IMR-90 (cell line): ENCODE measurements at regions not wholly inside any gene's neighbourhood (a gene's known extent, or its start where the extent isn't known, plus 50 kb on each side); places are given as distances from the start of the nearest gene placed in this dataset.

Source experiments
- ATAC-seq: fragments of 200-7000 bp; cut with Tn5 transposase; 2 replicates; pipeline ENCODE4 v1.9.1; 2020; ENCODE audit warnings: low read depth, mild to moderate bottlenecking, moderate library complexity
- BruUV-seq: library from RNA; stranded (reverse); fragments of 400-500 nt; replicated peaks from 2 replicates; lab custom pipeline; 2021; lab: Mats Ljungman, UMichigan
- CTCF ChIA-PET: fragments of 300-600 bp; formaldehyde crosslinking; extraction: SDS; loops from one replicate; lab custom pipeline; 2021; ENCODE audit warnings: antibody characterized with exemption; lab: Yijun Ruan, JAX
- POLR2A ChIA-PET: fragments of 300-600 bp; sonication (Branson Sonifier 250); formaldehyde crosslinking; loops from one replicate; lab custom pipeline; 2022; ENCODE audit warnings: antibody characterized with exemption; ENCODE audit not compliant: unreplicated experiment; lab: Charles Lee
- DNase-seq: peaks from one replicate; pipeline ENCODE4 v3.0.0; 2013
- H2AFZ ChIP-seq: replicated peaks from 2 replicates; pipeline ENCODE3; 2013; ENCODE audit warnings: low read length, mild to moderate bottlenecking; ENCODE audit not compliant: poor library complexity
- H2AK5ac ChIP-seq: 2 replicates; pipeline ENCODE4 v1.6.1; 2013; ENCODE audit warnings: low read depth, low read length, inconsistent platforms
- H2AK9ac ChIP-seq: replicated peaks from 2 replicates; pipeline ENCODE3; 2013; ENCODE audit warnings: mild to moderate bottlenecking, low read depth, low read length, moderate library complexity; ENCODE audit not compliant: poor library complexity
- H2BK120ac ChIP-seq: 2 replicates; pipeline ENCODE4 v1.6.1; 2013; ENCODE audit warnings: low read depth, low read length, inconsistent platforms
- H2BK15ac ChIP-seq: 3 replicates; pipeline ENCODE4 v1.6.1; 2013; ENCODE audit warnings: low read depth, low read length, inconsistent platforms
- H2BK20ac ChIP-seq: 2 replicates; pipeline ENCODE4 v1.6.1; 2013; ENCODE audit warnings: low read depth, mild to moderate bottlenecking, inconsistent platforms, low read length, moderate library complexity
- H2BK5ac ChIP-seq: 2 replicates; pipeline ENCODE4 v1.6.1; 2013; ENCODE audit warnings: mild to moderate bottlenecking, low read depth, low read length, inconsistent platforms; ENCODE audit not compliant: poor library complexity, severe bottlenecking
- H3K14ac ChIP-seq: replicated peaks from 2 replicates; pipeline ENCODE4 v1.6.1; 2013; ENCODE audit warnings: low read depth, low read length, inconsistent platforms
- H3K18ac ChIP-seq: 2 replicates; pipeline ENCODE4 v1.6.1; 2013; ENCODE audit warnings: low read depth, low read length, control low read depth
- H3K23ac ChIP-seq: 2 replicates; pipeline ENCODE4 v1.6.1; 2013; ENCODE audit warnings: low read depth, low read length, inconsistent platforms
- H3K27ac ChIP-seq: 2 replicates; pipeline ENCODE4 v1.5.1; 2013; ENCODE audit warnings: mild to moderate bottlenecking, control low read depth, low read length; ENCODE audit not compliant: insufficient read depth
- H3K27me3 ChIP-seq: 2 replicates; pipeline ENCODE4 v1.6.1; 2013; ENCODE audit warnings: low read length; ENCODE audit not compliant: control insufficient read depth, insufficient read depth
- H3K36me3 ChIP-seq: 2 replicates; pipeline ENCODE4 v1.6.1; 2013; ENCODE audit warnings: low read length, mixed read lengths; ENCODE audit not compliant: control insufficient read depth, insufficient read depth
- H3K4ac ChIP-seq: 2 replicates; pipeline ENCODE4 v1.6.1; 2013; ENCODE audit warnings: low read depth, low read length, inconsistent platforms
- H3K4me1 ChIP-seq: 2 replicates; pipeline ENCODE4 v1.6.1; 2013; ENCODE audit warnings: low read length, mixed read lengths; ENCODE audit not compliant: control insufficient read depth, insufficient read depth
- H3K4me2 ChIP-seq: 2 replicates; pipeline ENCODE4 v1.6.1; 2013; ENCODE audit warnings: low read depth, mild to moderate bottlenecking, control low read depth, low read length, moderate library complexity
- H3K4me3 ChIP-seq: 2 replicates; pipeline ENCODE4 v1.5.1; 2013; ENCODE audit warnings: low read depth, mild to moderate bottlenecking, control low read depth, low read length, moderate library complexity; ENCODE audit not compliant: insufficient read depth
- H3K56ac ChIP-seq: 2 replicates; pipeline ENCODE4 v1.6.1; 2013; ENCODE audit warnings: low read length, inconsistent platforms; ENCODE audit not compliant: insufficient read depth; ENCODE audit errors: extremely low read depth
- H3K79me1 ChIP-seq, 2 experiments: 2 replicates each; pipeline ENCODE4 v1.6.1; 2013; ENCODE audit warnings: low read length in 2 of 2, inconsistent platforms in 1 of 2, low read depth in 1 of 2
- H3K9ac ChIP-seq: 2 replicates; pipeline ENCODE4 v1.6.1; 2013; ENCODE audit warnings: low read depth, low read length, control low read depth
- H3K9me1 ChIP-seq: 2 replicates; pipeline ENCODE4 v1.6.1; 2013; ENCODE audit warnings: low read length, inconsistent platforms; ENCODE audit not compliant: insufficient read depth
- H3K9me3 ChIP-seq: 2 replicates; pipeline ENCODE4 v1.6.1; 2013; ENCODE audit warnings: low read length; ENCODE audit not compliant: control insufficient read depth, insufficient read depth
- H4K20me1 ChIP-seq: 2 replicates; pipeline ENCODE4 v1.6.1; 2013; ENCODE audit warnings: low read length, inconsistent platforms; ENCODE audit not compliant: insufficient read depth
- H4K5ac ChIP-seq: 2 replicates; pipeline ENCODE4 v1.6.1; 2013; ENCODE audit warnings: mild to moderate bottlenecking, low read depth, low read length, control low read depth
- H4K8ac ChIP-seq, 2 experiments: 2 replicates each; pipeline ENCODE4 v1.6.1; 2013; ENCODE audit warnings: low read depth in 2 of 2, low read length in 2 of 2, control low read depth in 1 of 2, inconsistent platforms in 1 of 2
- H4K91ac ChIP-seq: 2 replicates; pipeline ENCODE4 v1.6.1; 2013; ENCODE audit warnings: low read depth, low read length, inconsistent platforms; ENCODE audit not compliant: insufficient read depth
- CEBPB ChIP-seq: IDR thresholded peaks from 2 replicates; pipeline ENCODE4 v1.6.1; 2012; ENCODE audit warnings: low read depth, low read length, improper control_type of control experiment
- FOS ChIP-seq: fragments of 150-350 bp; IDR thresholded peaks from 2 replicates; pipeline ENCODE4 v1.6.1; 2016; ENCODE audit warnings: low read depth, low read length
- MAFK ChIP-seq: IDR thresholded peaks from 2 replicates; pipeline ENCODE4 v1.6.1; 2012; ENCODE audit warnings: low read depth, low read length, improper control_type of control experiment
- MXI1 ChIP-seq: IDR thresholded peaks from 2 replicates; pipeline ENCODE4 v1.6.1; 2012; ENCODE audit warnings: low read depth, mild to moderate bottlenecking, low read length, moderate library complexity, borderline replicate concordance
- NFE2L2 ChIP-seq: fragments of 150-350 bp; IDR thresholded peaks from 2 replicates; pipeline ENCODE4 v1.6.1; 2016; ENCODE audit warnings: low read depth, mild to moderate bottlenecking, low read length
- POLR2A ChIP-seq: IDR thresholded peaks from 2 replicates; pipeline ENCODE4 v1.6.1; 2012; ENCODE audit warnings: mild to moderate bottlenecking, low read depth, low read length
- RAD21 ChIP-seq: IDR thresholded peaks from 2 replicates; pipeline ENCODE4 v1.6.1; 2012; ENCODE audit warnings: low read length, improper control_type of control experiment
- RCOR1 ChIP-seq: IDR thresholded peaks from 2 replicates; pipeline ENCODE4 v1.6.1; 2012; ENCODE audit warnings: mild to moderate bottlenecking, low read length, improper control_type of control experiment; ENCODE audit not compliant: insufficient replicate concordance
- SMC3 ChIP-seq: fragments of 150-350 bp; IDR thresholded peaks from 2 replicates; pipeline ENCODE4 v1.6.1; 2016; ENCODE audit warnings: low read depth, mild to moderate bottlenecking, antibody characterized with exemption, low read length, moderate library complexity
- WGBS, 2 experiments: methylation state at CpG; one replicate each; pipeline versions ENCODE4 v1.1.5 to v1.1.7; 2013; ENCODE audit warnings: missing lambda C conversion rate in 2 of 2; ENCODE audit not compliant: insufficient read length in 1 of 2; ENCODE audit errors: extremely low coverage in 2 of 2; 5-methylcytosine and 5-hydroxymethylcytosine counted together
- dilution Hi-C: fragments of 300-500 bp; cut with HindIII; formaldehyde crosslinking; loops from one replicate; pipeline ENCODE4 v1.14.3; 2018; ENCODE audit warnings: low sequenced_read_pairs; ENCODE audit not compliant: unreplicated experiment
- in situ Hi-C: fragments of 300-500 bp; cut with MboI; formaldehyde crosslinking; loops from 3 replicates; pipeline ENCODE4 v1.14.3; 2019; ENCODE audit warnings: low sequenced_read_pairs, inconsistent platforms, mixed read lengths
- intact Hi-C: fragments of 100-400 bp; cut with micrococcal nuclease; formaldehyde crosslinking; loops from 2 replicates; pipeline ENCODE4 v1.10.0; 2022
- TF ChIP-seq, protein P1 (sequence below): fragments of 150-350 bp; IDR thresholded peaks from 2 replicates; pipeline ENCODE4 v1.6.1; 2017; ENCODE audit warnings: mild to moderate bottlenecking, antibody characterized with exemption, low read length, low read depth
- TF ChIP-seq, protein P2 (sequence below): conservative IDR thresholded peaks from 2 replicates; pipeline ENCODE4 v1.5.1; 2012; ENCODE audit warnings: mild to moderate bottlenecking, low read depth, low read length, improper control_type of control experiment

DNA sequence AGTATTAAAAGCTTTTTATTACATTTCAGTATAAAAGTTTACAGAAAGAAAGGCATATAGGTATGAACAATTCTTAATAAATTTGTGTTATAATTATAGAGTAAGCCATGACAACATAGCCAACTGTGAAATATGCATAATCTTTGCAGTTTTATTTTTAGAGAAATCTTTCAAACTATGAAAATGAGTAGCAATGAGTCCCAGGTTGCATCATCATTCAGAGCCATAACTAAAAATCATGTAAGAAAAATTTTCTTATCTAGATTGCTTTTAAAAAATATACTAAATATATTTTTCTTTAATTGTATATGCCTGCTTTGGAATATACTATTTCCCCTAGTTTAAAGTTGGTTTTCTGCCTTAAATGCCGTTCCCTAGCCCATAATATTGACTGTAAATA lies 54.8 kb upstream of the NAF1 start:
- TF ChIP-seq MXI1 (no peak), CEBPB (no peak), SMC3 (no peak), FOS (no peak), RAD21 (no peak), RCOR1 (no peak), MAFK (no peak), POLR2A (no peak), NFE2L2 (no peak)
- TF ChIP-seq, protein P1, sequence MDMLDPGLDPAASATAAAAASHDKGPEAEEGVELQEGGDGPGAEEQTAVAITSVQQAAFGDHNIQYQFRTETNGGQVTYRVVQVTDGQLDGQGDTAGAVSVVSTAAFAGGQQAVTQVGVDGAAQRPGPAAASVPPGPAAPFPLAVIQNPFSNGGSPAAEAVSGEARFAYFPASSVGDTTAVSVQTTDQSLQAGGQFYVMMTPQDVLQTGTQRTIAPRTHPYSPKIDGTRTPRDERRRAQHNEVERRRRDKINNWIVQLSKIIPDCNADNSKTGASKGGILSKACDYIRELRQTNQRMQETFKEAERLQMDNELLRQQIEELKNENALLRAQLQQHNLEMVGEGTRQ: no peak
- TF ChIP-seq, protein P2, sequence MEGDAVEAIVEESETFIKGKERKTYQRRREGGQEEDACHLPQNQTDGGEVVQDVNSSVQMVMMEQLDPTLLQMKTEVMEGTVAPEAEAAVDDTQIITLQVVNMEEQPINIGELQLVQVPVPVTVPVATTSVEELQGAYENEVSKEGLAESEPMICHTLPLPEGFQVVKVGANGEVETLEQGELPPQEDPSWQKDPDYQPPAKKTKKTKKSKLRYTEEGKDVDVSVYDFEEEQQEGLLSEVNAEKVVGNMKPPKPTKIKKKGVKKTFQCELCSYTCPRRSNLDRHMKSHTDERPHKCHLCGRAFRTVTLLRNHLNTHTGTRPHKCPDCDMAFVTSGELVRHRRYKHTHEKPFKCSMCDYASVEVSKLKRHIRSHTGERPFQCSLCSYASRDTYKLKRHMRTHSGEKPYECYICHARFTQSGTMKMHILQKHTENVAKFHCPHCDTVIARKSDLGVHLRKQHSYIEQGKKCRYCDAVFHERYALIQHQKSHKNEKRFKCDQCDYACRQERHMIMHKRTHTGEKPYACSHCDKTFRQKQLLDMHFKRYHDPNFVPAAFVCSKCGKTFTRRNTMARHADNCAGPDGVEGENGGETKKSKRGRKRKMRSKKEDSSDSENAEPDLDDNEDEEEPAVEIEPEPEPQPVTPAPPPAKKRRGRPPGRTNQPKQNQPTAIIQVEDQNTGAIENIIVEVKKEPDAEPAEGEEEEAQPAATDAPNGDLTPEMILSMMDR: no peak
- no peak overlapping the region for H3K27ac ChIP-seq
- no peak overlapping the region for H2BK20ac ChIP-seq
- no peak overlapping the region for H2BK5ac ChIP-seq
- no peak overlapping the region for H3K4me3 ChIP-seq
- no peak overlapping the region for H3K56ac ChIP-seq
- in situ Hi-C loops: no loop called here
- no peak overlapping the region for H4K5ac ChIP-seq
- no peaks in the 10 kb centered on the region for H3K9me3 ChIP-seq
- no peak overlapping the region for H3K4me2 ChIP-seq
- POLR2A ChIA-PET: no interaction called here
- no peak overlapping the region for H2AK9ac ChIP-seq
- H2AK5ac ChIP-seq: no peak overlapping the region
- H4K20me1 ChIP-seq: no peaks in the 10 kb centered on the region
- H2BK15ac ChIP-seq: no peak overlapping the region
- intact Hi-C loops: no loop called here
- dilution Hi-C loops: no loop called here
- H3K4me1 ChIP-seq: no peaks in the 10 kb centered on the region
- H4K8ac ChIP-seq: no peak overlapping the region
- DNase-seq: no peak
- H3K27me3 ChIP-seq: no peaks in the 10 kb centered on the region
- no peaks in the 10 kb centered on the region for H3K79me1 ChIP-seq
- no peaks in the 10 kb centered on the region for H3K36me3 ChIP-seq
- no peak overlapping the region for H3K14ac ChIP-seq
- CTCF ChIA-PET: no interaction called here
- no peak for ATAC-seq
- no peak overlapping the region for H3K4ac ChIP-seq
- BruUV-seq: no TSS peak
- no CpG with 5 or more reads among the region's 1 CpG for WGBS, 2 experiments
- no peak overlapping the region for H2AFZ ChIP-seq
- no peak overlapping the region for H2BK120ac ChIP-seq
- no peak overlapping the region for H4K91ac ChIP-seq
- H3K9me1 ChIP-seq: no peaks in the 10 kb centered on the region
- H3K18ac ChIP-seq: no peak overlapping the region
- H3K23ac ChIP-seq: no peak overlapping the region
- no peak overlapping the region for H3K9ac ChIP-seq
